K562 (cell line): ENCODE measurements at regions not wholly inside any gene's neighbourhood (a gene's known extent, or its start where the extent isn't known, plus 50 kb on each side); places are given as distances from the start of the nearest gene placed in this dataset.

Source experiments
- IFI16 ChIP-seq: fragments of 250-450 bp; sonication (Bioruptor Pico); IDR thresholded peaks from 2 replicates; pipeline ENCODE4 v2.1.2; 2022; ENCODE audit warnings: mild to moderate bottlenecking, inconsistent platforms
- KAT7 ChIP-seq: sonication (generic); formaldehyde crosslinking; IDR thresholded peaks from 2 replicates; pipeline ENCODE4 v1.8.0; 2022; ENCODE audit warnings: missing genetic modification reagents, mild to moderate bottlenecking, borderline replicate concordance
- RBBP5 ChIP-seq: fragments of 200-600 bp; sonication (generic); IDR thresholded peaks from 2 replicates; pipeline ENCODE4 v1.6.1; 2012; ENCODE audit warnings: borderline replicate concordance, mild to moderate bottlenecking, low read length, control low read depth, inconsistent platforms; ENCODE audit not compliant: insufficient read depth, poor library complexity, severe bottlenecking
- ZNF133 ChIP-seq: fragments of 250-450 bp; sonication (Bioruptor Pico); IDR thresholded peaks from 2 replicates; pipeline ENCODE4 v1.4.0; 2020; ENCODE audit warnings: mild to moderate bottlenecking
- TF ChIP-seq, protein P1 (sequence below): fragments of 250-450 bp; sonication (Bioruptor Pico); IDR thresholded peaks from 2 replicates; pipeline ENCODE4 v1.4.0; 2020; ENCODE audit warnings: mild to moderate bottlenecking, moderate library complexity
- TF ChIP-seq, protein P2 (sequence below): IDR thresholded peaks from 2 replicates; pipeline ENCODE4 v1.6.1; 2011; ENCODE audit not compliant: insufficient read length; ENCODE audit errors: extremely low read depth
- TF ChIP-seq, protein P3 (sequence below), 2 experiments: fragments of 450-650 bp; IDR thresholded peaks; 2 replicates each; pipeline ENCODE4 v1.6.1; 2016; ENCODE audit warnings: mild to moderate bottlenecking in 2 of 2, borderline replicate concordance in 1 of 2, low read depth in 1 of 2, moderate library complexity in 1 of 2

DNA sequence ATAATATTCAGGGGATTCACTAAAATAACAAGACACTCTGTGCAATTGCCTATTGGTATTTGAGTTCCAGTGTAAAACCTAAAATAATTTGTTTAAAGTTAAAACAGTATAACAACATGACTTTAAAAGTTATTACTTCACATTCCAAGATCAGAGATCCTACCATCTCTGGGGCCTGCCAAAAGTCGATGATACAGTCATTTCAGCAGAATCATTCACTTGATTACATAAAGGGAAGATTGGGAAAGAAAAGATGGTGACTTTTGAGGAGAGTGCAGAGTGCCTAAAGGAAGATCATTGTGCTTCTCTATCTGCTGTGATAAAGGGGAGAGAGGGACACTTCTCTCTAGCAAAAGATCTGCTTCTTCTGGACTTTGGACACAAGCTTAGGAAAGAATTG is 784.4 kb upstream of the ADGRL4 start (continued):
- TF ChIP-seq, protein P1, sequence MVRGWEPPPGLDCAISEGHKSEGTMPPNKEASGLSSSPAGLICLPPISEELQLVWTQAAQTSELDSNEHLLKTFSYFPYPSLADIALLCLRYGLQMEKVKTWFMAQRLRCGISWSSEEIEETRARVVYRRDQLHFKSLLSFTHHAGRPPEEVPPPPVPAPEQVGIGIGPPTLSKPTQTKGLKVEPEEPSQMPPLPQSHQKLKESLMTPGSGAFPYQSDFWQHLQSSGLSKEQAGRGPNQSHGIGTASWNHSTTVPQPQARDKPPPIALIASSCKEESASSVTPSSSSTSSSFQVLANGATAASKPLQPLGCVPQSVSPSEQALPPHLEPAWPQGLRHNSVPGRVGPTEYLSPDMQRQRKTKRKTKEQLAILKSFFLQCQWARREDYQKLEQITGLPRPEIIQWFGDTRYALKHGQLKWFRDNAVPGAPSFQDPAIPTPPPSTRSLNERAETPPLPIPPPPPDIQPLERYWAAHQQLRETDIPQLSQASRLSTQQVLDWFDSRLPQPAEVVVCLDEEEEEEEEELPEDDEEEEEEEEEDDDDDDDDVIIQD (CRISPR knock-in tag), result no peak
- no peak for TF ChIP-seq KAT7
- TF ChIP-seq IFI16 (CRISPR knock-in tag), result no peak
- TF ChIP-seq RBBP5, result no peak
- TF ChIP-seq, protein P2, sequence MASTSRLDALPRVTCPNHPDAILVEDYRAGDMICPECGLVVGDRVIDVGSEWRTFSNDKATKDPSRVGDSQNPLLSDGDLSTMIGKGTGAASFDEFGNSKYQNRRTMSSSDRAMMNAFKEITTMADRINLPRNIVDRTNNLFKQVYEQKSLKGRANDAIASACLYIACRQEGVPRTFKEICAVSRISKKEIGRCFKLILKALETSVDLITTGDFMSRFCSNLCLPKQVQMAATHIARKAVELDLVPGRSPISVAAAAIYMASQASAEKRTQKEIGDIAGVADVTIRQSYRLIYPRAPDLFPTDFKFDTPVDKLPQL, result no peak
- TF ChIP-seq, protein P3, sequence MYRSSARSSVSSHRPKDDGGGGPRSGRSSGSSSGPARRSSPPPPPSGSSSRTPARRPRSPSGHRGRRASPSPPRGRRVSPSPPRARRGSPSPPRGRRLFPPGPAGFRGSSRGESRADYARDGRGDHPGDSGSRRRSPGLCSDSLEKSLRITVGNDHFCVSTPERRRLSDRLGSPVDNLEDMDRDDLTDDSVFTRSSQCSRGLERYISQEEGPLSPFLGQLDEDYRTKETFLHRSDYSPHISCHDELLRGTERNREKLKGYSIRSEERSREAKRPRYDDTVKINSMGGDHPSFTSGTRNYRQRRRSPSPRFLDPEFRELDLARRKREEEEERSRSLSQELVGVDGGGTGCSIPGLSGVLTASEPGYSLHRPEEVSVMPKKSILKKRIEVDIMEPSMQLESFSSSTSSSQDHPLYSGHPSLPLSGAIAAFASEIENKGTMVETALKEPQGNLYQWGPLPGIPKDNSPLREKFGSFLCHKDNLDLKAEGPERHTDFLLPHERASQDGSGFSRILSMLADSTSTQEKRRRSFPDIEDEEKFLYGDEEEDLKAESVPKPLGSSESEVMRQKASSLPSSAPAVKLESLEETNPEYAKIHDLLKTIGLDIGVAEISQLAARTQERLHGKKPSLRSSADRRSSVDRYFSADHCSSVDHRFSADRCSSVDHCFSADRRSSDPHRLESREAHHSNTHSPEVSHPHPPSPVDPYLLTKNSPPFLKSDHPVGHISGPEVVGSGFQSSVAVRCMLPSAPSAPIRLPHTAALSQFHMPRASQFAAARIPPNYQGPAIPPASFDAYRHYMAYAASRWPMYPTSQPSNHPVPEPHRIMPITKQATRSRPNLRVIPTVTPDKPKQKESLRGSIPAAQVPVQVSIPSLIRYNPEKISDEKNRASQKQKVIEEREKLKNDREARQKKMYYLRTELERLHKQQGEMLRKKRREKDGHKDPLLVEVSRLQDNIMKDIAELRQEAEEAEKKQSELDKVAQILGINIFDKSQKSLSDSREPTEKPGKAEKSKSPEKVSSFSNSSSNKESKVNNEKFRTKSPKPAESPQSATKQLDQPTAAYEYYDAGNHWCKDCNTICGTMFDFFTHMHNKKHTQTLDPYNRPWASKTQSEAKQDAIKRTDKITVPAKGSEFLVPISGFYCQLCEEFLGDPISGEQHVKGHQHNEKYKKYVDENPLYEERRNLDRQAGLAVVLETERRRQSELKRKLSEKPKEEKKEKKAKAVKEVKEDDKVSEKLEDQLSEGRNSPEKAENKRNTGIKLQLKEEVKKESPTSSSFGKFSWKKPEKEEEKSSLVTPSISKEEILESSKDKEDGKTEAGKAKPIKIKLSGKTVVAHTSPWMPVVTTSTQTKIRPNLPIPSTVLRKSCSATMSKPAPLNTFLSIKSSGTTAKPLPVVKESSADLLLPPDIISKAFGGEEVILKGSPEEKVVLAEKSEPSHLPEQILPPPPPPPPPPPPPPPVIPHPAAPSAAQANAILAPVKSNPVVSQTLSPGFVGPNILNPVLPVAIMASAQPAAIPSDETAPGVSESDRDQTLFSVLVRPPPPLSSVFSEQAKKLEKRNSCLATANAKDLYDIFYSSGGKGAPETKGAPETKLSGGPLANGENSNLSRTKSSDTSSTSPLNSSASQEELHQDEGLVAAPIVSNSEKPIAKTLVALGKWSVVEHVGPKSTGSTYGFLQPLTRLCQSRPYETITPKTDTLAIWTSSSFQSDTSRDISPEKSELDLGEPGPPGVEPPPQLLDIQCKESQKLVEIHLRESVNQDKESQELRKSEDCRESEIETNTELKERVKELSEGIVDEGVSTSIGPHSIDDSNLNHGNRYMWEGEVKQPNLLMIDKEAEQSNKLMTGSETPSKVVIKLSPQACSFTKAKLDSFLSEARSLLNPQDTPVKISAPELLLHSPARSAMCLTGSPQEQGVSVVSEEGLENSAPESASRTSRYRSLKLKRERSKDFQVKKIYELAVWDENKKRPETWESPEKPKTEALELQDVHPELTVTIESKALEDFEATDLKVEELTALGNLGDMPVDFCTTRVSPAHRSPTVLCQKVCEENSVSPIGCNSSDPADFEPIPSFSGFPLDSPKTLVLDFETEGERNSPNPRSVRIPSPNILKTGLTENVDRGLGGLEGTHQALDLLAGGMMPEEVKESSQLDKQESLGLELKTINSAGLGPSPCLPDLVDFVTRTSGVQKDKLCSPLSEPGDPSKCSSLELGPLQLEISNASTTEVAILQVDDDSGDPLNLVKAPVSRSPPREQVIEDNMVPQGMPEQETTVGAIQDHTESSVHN (IDR thresholded peaks at IDR 0.05; ENCODE audit: borderline replicate concordance in 1 of 2, low read depth in 1 of 2), result no peak
- no peak for TF ChIP-seq ZNF133 (CRISPR knock-in tag)
- TF ChIP-seq, all 486 proteins: peak for 0
